Kidney capillary endothelial cell (primary cell): ENCODE measurements at regions not wholly inside any gene's neighbourhood (a gene's known extent, or its start where the extent isn't known, plus 50 kb on each side); places are given as distances from the start of the nearest gene placed in this dataset.

Experiments
- DNase-seq: peaks from one replicate; pipeline ENCODE4 v3.0.0-alpha.2; 2018; ENCODE audit warnings: low spot score

DNA sequence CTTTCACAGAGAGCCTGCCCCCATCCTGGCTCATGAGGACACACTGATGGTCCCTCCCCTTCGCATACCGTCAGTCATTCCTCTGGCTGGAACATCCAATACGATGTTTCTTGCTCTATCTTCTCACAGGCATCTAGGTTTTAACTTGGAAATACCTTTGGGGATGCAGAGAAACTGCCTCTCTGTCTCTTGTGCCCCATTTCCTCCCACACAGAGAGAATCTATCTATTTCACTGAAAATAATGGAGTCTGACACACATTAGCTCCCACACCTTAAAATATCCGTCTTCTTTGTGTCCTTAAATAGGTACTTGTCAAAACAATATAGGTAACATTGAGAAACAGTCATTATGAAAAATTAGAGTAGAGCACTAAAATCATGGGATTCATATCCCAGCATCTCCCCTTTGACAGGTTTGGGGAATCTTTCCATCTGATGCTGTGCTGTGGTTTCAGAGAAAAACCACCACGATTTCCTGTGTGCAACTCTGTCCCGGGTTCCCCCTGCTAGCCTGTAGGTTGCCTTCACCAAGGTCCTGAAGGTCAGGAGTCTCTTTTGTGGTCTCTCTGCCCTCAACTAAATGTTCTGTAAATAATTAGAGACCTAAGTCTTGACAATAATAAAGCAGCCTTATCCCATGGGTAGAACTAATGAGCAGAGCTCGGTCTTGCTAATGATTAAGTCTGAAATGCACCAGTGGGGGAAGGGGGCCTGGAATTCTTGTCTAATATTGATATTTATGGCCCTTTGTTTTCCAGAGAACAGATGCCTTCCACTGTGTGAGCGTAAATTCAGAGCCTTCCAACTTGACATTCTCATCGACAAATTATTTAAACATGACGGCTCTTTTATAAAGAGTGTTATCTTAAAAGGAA, 371.0 kb downstream of the ICE1 start:
- DNase-seq = no peak

GRCh38 chr5:5792106-5792505, 369.6 kb downstream of the ICE1 start:
- no peak for DNase-seq

DNA sequence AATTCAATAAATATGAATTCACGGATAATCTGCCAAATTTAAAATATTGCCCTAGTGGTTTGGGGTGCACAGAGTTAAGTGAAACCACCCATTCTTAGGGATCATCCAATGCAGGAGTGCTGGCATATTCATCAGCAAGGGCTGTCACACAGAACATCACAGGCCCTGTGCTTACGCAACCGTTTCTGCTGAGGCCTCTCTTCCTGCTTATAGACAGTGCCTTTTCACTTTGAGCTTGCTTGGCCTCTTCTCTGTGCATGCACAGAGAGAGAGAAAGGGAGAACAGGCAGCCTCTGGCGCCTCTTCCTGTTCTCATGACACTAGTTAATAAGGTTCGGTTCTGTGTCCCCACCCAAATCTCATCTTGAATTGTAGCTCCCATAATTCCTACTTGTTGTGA, 366.3 kb downstream of the ICE1 start:
- DNase-seq = no peak

DNA sequence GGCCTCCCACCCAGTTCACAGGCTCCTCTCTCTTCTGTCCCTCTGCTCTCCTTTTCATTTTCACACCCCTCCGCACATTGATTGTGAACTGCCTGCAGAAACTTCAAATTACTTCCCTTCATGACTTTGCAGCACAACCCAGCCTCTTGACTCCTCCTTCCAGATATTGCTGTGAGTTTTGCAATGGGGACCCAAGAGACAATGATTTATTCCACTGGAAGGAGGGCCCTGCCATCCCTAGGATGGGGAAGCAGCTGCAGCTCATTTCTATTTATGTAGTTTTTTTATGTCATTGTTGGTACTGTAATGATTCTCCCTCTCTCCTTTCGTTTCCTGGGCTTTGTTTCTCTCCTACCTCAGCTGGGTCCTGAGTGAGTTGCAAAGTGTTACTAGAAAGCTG, 364.9 kb downstream of the ICE1 start:
- DNase-seq = no peak

GRCh38 chr5:5784101-5784500, 361.6 kb downstream of the ICE1 start:
- peak; percentile 23 for DNase-seq

DNA sequence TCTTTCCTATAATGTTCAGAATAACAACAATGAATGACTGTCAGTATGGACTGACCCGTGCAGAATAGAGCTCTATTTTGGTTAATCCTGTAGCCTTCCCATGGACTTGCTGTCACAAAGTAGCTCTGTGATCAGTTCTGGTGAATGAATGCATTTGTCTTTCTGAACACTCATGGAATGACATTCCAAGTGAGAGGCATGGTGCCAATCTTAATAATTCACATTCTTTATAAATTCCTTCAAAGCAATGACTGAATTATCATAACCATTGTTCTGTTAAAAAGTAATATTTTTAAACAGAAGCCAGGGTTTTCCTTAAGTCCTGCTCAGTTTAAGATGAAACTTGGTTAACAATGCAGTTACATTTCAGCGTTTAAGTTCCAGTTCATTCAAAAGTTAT, 360.5 kb downstream of the ICE1 start:
- DNase-seq = no peak

- no peak for DNase-seq
Measured at GRCh38 chr5:5782402-5782801, 359.9 kb downstream of the ICE1 start.

DNA sequence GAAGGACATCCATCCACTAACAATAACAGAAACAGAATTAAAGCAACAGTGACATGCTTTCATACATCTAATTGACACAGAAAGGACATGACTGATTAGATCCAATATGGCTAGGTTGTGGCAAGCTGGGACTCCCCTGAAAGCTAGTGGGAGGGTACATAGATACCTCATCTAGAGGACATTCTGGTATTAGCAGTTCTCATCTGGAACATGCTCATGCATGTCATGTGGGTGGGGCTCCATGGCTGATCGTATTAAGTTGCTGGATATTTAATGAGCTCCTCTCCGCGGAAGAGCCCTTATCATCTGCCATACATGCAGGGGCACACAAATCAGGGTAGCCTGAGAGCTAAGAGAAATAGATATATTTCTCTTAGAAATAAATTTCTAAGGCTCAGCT, 358.9 kb downstream of the ICE1 start:
- no peak for DNase-seq

DNA sequence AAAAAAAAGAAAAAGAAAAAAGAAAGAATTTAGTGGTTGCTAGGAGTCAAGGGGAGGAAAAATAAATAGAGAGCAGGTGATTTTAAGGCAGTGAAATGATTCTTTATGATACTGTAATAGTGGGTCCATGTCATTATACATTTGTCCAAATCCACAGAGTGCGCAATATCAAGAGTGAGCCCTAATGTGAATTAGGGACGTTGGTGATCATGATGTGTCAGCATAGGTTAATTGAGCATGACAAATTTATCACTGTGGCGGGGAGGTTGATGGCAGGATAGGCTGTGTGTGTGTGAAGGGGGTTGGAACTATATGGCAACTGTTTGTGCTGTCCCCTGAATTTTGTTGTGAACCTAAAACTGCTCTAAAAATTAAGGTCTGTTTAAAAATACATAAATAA, 357.8 kb downstream of the ICE1 start:
- DNase-seq = no peak

GRCh38 chr5:5777013-5777412, 354.5 kb downstream of the ICE1 start:
- no peak for DNase-seq

DNA sequence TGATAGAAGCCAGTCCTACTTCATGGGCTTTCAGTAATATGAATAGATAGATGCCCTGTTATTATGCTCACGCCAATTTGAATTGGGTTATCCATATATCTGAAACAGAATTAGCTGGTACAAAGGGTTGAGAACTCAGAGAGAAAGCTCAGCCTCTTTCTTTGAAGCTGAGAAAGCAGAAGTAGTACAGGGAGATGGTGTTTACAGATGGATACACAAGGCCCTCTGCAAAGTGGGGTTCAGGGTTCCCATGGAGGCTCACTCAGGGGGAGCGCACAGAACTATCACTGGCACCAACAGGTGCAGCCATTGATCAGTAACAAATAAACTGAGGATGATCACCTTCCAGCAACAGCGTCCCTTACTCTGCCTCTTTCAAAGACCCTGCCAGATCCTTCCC, 349.7 kb downstream of the ICE1 start:
- DNase-seq = no peak

- DNase-seq = no peak
Measured at GRCh38 chr5:5770825-5771224, 348.3 kb downstream of the ICE1 start.

DNA sequence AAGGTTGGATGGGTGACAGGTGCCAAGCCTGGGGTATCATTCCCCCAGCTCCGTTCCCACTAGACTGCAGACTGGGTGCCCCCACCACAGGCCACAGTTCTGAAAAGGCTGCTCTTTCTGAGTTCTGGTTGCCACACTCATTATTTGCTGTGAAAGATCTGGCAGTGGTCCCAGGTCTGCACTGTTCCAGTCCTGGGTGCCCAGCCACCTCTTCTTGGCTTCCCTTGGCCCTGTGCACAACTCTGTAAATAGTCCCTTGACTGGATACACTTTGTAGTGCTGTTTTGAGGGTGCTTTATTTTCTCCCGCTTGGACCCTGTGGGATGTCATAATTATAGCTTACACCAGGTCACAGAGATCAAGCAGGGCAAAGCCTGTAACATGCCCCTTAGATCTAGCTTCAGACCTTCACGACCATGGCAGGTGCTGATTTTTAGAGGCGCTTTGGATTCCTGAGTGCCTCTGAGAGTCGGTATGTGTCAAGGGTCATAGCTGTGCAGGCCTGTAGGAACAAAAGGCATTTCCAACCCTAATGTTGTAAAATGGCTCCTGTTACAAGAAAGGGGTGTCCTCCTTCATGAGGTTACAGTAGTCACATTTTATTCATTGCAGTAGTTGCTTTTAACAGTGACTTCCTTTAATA, 344.9 kb downstream of the ICE1 start:
- DNase-seq = no peak

DNA sequence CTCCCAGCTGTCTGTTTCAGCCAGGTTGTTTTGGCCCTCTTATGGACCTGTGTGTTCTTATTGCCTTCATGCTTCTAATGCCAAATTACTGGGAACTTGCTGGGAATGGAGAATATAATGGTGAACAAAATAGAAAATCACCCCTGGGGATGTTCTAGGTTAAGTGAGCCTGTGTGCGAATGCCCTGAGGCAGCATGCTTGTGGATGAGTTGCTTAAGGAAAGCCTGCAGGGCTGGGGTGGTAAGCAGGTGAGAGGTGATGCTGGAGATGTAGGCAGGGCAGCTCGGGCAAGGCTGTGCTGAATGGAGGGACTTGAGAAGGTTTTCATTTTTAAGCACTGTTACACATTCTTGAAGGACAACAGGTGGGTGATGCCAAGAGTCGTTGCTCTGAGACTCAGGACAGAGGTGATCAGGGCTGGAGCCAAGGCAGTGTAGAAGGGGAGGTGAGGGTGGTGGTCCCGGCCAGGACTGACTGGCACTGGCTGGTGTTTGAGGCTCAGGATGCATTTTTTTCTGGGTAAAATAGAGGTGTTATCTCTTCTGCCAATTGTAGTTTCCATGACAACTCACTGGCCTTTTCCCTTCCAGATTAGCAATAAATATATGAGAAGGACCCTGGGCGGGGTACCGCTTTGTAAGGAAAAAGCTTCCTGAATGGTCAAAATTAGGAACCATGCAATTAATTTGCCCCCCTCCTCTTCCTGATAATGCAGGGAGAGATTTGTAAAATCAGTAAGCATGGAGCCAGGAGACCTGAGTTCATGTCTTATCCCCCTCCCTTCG, 342.8 kb downstream of the ICE1 start:
- DNase-seq = no peak

GRCh38 chr5:5764246-5764645, 341.8 kb downstream of the ICE1 start:
- no peak for DNase-seq

GRCh38 chr5:5756762-5757161, 334.3 kb downstream of the ICE1 start:
- no peak for DNase-seq

GRCh38 chr5:5755888-5756287, 333.4 kb downstream of the ICE1 start:
- no peak for DNase-seq

GRCh38 chr5:5752844-5753243, 330.4 kb downstream of the ICE1 start:
- DNase-seq = no peak

DNA sequence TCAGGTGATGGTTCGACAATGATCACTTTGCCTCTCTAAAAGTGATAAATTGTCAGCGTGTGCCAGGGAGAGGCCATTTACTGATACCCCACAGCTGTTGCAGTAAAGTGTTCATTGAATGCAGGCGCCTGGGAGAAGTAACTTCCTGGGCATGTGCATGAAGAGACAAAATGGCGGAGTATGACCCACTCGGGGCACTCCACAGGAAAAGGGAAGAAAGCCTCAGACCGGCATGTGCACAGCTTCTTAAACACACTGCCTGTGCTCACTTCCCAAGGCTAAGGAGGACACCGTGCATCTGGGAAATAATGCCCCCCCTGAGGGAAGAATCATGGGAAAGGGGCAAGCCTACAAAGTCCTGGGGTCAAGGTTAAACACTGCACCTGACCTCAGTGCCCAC, 329.5 kb downstream of the ICE1 start:
- DNase-seq = no peak

DNA sequence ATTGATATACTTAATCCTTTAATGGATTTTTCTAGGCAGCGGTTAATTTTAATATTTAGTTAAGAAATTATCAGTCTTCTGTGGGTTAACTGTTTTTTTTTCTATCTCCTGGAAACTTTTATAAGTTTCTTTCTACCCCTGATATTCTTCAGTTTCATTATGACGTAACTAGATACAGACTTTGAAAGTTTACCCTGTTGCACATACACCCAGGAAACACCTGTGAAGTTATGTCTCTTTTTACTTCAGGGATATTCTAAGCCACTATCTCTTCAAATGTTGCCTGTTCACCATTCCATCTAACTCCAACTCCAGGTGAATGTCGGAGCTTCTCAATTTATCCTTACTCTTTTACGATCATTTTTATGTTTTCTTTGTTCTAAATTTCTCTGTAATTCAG, 329.0 kb downstream of the ICE1 start:
- no peak for DNase-seq

- no peak for DNase-seq
Measured at GRCh38 chr5:5741418-5741817, 318.9 kb downstream of the ICE1 start.

DNA sequence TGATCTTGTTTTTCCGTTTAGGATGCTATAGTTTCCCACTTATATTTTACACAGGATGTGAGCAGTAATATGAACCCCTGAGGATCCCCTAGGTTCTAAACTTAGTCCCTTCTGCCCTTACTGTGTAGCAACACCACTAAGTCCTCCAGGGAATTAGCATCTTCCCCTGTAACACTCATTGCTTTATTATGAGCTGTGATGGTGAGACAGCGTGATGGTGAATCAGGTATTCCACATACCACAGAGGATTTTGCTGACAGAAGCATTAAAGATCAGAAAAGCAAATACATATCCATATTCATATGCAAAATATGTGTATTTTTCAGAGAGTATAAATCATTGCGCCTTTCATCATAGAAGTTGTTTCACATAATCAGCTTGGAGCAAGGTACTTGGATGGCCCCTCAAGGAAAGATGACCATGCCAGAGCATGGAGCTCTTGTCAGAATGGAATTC, 317.0 kb downstream of the ICE1 start:
- DNase-seq = no peak
